Activated naive CD8-positive, alpha-beta T cell treated with anti-CD3 and anti-CD28 coated beads, Interleukin-2, amount 50 U/mL, for 24 hours (primary cell): ENCODE measurements at regions not wholly inside any gene's neighbourhood (a gene's known extent, or its start where the extent isn't known, plus 50 kb on each side); places are given as distances from the start of the nearest gene placed in this dataset.

Experiments
- ATAC-seq: fragments of 150-1000 bp; cut with Tn5 transposase; one replicate; pipeline ENCODE4 v1.10.0; 2021
- DNase-seq: peaks from one replicate; pipeline ENCODE4 v3.0.0; 2021
- H3K27ac Mint-ChIP-seq: one replicate; pipeline ENCODE4 v1.8.0; 2021; ENCODE audit warnings: mild to moderate bottlenecking, mixed read lengths
- H3K27me3 Mint-ChIP-seq: one replicate; pipeline ENCODE4 v1.8.0; 2021; ENCODE audit warnings: mixed read lengths
- H3K36me3 Mint-ChIP-seq: one replicate; pipeline ENCODE4 v1.8.0; 2021; ENCODE audit warnings: low read depth, mixed read lengths
- H3K4me1 Mint-ChIP-seq: one replicate; pipeline ENCODE4 v1.8.0; 2021; ENCODE audit warnings: mixed read lengths
- H3K4me3 Mint-ChIP-seq: one replicate; pipeline ENCODE4 v1.8.0; 2021; ENCODE audit warnings: mild to moderate bottlenecking, moderate library complexity, mixed read lengths
- H3K9me3 Mint-ChIP-seq: one replicate; pipeline ENCODE4 v1.8.0; 2021; ENCODE audit warnings: mixed read lengths

DNA sequence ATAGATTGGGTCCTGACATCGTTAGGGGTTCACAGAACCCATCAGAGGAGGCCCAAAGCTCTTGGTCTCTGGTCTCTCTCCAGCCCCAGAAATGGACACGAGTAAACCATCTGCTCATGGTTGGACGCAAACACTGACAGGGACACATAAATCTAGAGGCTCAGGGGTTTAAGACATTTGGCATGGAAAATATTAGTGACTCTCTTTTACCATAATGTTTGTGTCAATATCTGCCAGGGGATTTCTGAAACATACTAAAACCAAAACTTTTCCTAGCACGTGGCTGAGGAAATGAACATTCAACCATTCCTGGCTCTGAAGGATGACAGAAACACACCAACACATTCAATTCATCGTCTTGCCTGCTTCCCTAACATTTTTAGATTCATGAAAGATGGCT lies 226.2 kb downstream of the SP3 start:
- Mint-ChIP-seq H3K4me3 (no peak overlapping the region), H3K4me1 (no peaks in the 10 kb centered on the region), H3K27me3 (peaks cover 25% of the 10 kb centered on the region), H3K9me3 (peaks cover 4% of the 10 kb centered on the region), H3K36me3 (peaks cover 2% of the 10 kb centered on the region), H3K27ac (no peak overlapping the region)
- ATAC-seq (no peak), DNase-seq (no peak)

GRCh38 chr2:173740639-173741038 lies 224.5 kb downstream of the SP3 start:
- H3K9me3 Mint-ChIP-seq: peaks cover 4% of the 10 kb centered on the region
- H3K4me3 Mint-ChIP-seq: no peak overlapping the region
- H3K36me3 Mint-ChIP-seq: peaks cover 2% of the 10 kb centered on the region
- no peak for ATAC-seq
- H3K27ac Mint-ChIP-seq: no peak overlapping the region
- no peak for DNase-seq
- no peaks in the 10 kb centered on the region for H3K4me1 Mint-ChIP-seq
- H3K27me3 Mint-ChIP-seq: peaks cover 28% of the 10 kb centered on the region

DNA sequence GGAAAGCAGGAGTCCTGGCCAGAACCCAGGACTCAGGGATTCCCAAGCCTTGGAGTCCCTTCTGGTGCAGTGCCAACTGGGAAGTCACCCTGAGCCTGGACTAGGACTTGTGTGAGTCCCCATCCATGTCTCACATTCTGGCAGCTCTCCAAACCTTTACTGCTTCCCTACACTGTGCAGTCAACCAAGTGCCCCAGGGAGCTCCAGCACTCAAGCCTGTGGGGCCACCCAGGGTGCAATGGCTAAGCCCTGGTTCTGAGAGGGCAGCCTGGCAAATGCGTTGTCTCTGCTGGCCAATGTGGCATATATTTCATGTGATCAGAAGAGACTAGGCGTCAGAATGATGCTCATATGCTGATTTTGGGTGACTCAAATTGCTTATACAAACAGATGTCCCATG lies 223.4 kb downstream of the SP3 start:
- Mint-ChIP-seq H3K27ac (no peak overlapping the region), H3K9me3 (peaks cover 4% of the 10 kb centered on the region), H3K36me3 (peaks cover 2% of the 10 kb centered on the region), H3K4me3 (no peak overlapping the region), H3K4me1 (no peaks in the 10 kb centered on the region), H3K27me3 (peaks cover 30% of the 10 kb centered on the region)
- DNase-seq: no peak
- ATAC-seq: no peak

- no peaks in the 10 kb centered on the region for H3K4me1 Mint-ChIP-seq
Measured at GRCh38 chr2:173747035-173747434, 218.1 kb downstream of the SP3 start.

GRCh38 chr2:173749315-173749714 lies 215.9 kb downstream of the SP3 start:
- Mint-ChIP-seq H3K4me1 (no peaks in the 10 kb centered on the region), H3K4me3 (no peak overlapping the region), H3K27me3 (peaks cover 11% of the 10 kb centered on the region), H3K9me3 (no peaks in the 10 kb centered on the region), H3K27ac (no peak overlapping the region), H3K36me3 (no peaks in the 10 kb centered on the region)
- DNase-seq (no peak), ATAC-seq (no peak)

More at GRCh38 chr2:173747035-173747434, 218.1 kb downstream of the SP3 start:
- ATAC-seq (no peak), DNase-seq (no peak)
- Mint-ChIP-seq H3K27me3 (peaks cover 19% of the 10 kb centered on the region), H3K4me3 (no peak overlapping the region), H3K27ac (no peak overlapping the region), H3K36me3 (no peaks in the 10 kb centered on the region), H3K9me3 (no peaks in the 10 kb centered on the region)

DNA sequence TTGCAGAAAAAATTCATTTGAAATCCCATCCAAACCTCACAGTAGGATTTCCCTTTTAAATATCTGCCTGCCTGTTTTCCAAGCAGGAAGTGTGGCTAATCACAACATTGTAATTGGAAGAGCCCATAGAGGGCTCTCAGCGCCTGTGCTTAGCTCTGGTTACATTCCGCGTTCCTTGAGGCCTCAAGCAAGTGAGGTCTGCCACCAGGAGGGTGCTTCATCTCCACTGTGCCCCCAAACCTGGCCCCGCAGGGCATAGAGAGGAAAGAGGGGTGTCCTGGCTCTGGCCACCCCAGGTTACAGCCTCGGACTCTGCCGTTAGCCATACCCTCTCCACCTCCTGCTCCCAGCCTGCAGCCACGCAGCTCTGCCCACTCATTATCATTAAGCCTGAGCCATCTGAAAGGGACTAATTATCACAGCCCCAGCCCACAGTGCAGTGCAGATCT lies 214.8 kb downstream of the SP3 start:
- DNase-seq: no peak
- peaks cover 11% of the 10 kb centered on the region for H3K27me3 Mint-ChIP-seq
- H3K9me3 Mint-ChIP-seq: no peaks in the 10 kb centered on the region
- H3K4me1 Mint-ChIP-seq: no peaks in the 10 kb centered on the region
- no peak overlapping the region for H3K27ac Mint-ChIP-seq
- H3K36me3 Mint-ChIP-seq: no peaks in the 10 kb centered on the region
- no peak overlapping the region for H3K4me3 Mint-ChIP-seq
- ATAC-seq: no peak

- DNase-seq (no peak), ATAC-seq (no peak)
- no peak overlapping the region for H3K27ac Mint-ChIP-seq
- no peak overlapping the region for H3K4me3 Mint-ChIP-seq
- peaks cover 11% of the 10 kb centered on the region for H3K27me3 Mint-ChIP-seq
- H3K4me1 Mint-ChIP-seq: no peaks in the 10 kb centered on the region
- H3K36me3 Mint-ChIP-seq: no peaks in the 10 kb centered on the region
- no peaks in the 10 kb centered on the region for H3K9me3 Mint-ChIP-seq
Measured at GRCh38 chr2:173750831-173751230, 214.3 kb downstream of the SP3 start.

DNA sequence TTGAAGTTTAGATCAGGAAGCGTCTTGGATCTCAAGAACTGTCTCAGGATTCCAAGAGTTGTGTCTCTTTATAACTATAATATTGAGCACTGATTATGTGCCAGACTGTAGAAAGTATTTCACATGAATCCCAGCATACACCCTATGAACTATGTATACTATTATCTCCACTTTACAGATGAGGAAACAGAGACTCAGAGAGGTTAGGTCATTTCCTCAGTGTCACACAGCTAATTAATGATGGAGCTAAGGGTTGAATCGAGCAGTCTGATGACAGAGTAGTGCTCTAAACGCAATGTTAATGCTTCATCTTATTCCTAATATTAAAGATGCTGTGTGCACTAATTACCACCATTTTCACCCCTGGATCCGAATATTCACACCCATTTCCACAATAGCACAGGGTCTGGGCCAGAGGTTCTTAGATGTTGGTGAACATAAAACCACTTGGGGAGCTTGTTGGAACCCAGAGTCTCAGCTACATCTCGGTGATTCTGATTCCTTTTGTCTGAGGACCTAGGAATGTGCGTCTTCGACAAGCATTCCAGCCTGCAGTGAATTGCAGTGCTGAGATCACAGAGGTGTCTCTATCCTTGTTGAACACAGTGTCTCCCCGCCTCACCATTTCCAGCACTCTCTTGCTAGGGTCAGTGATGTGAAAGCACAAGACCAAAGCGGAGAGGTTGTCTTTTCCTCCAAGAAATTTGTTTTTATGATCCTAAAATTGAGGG lies 213.8 kb downstream of the SP3 start:
- Mint-ChIP-seq H3K27me3 (peaks cover 8% of the 10 kb centered on the region), H3K27ac (no peak overlapping the region), H3K4me1 (no peaks in the 10 kb centered on the region), H3K9me3 (no peaks in the 10 kb centered on the region), H3K36me3 (no peaks in the 10 kb centered on the region), H3K4me3 (no peak overlapping the region)
- DNase-seq (no peak), ATAC-seq (no peak)

DNA sequence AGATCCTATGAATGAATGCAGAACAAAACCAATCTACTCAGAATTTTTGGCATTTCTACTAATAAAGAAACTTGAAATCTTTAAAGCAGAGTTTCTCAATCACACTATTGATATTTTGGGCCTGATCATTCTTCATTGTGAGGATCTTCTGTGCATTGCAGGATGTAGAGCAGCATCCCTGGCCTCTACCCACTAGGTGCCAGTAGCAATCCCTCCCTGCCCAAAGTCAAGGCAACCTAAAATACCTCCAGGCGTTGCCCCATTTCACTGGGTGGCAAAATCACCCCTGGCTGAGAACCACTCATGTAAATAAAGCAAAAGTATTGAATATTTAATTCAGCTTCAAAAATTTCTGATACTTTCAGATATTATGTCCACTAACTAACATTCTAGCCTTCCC lies 213.0 kb downstream of the SP3 start:
- Mint-ChIP-seq H3K27ac (no peak overlapping the region), H3K4me3 (no peak overlapping the region), H3K4me1 (no peaks in the 10 kb centered on the region), H3K9me3 (no peaks in the 10 kb centered on the region), H3K27me3 (peaks cover 8% of the 10 kb centered on the region), H3K36me3 (no peaks in the 10 kb centered on the region)
- no peak for DNase-seq
- ATAC-seq: no peak

DNA sequence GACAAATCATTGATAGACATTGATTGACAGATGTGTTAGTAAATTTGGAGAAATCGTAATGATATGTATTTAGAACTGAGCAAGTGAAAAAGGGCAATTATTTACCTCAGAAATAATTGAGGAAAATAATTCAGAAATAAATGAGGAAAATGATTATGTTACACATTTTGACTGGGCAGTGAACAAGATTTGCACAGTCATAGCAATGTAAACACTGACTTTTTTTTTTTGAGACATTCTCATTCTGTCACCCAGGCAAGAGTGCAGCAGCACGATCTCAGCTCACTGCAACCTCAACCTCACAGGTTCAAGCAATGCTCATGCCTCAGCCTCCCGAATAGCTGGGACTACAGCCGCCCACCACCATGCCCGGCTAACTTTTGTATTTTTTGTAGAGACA lies 211.7 kb downstream of the SP3 start:
- ATAC-seq: no peak
- H3K36me3 Mint-ChIP-seq: no peaks in the 10 kb centered on the region

GRCh38 chr2:173754165-173754564 lies 211.0 kb downstream of the SP3 start:
- H3K9me3 Mint-ChIP-seq: no peaks in the 10 kb centered on the region
- ATAC-seq (no peak), DNase-seq (no peak)
- H3K4me1 Mint-ChIP-seq: no peaks in the 10 kb centered on the region
- no peaks in the 10 kb centered on the region for H3K36me3 Mint-ChIP-seq
- peaks cover 11% of the 10 kb centered on the region for H3K27me3 Mint-ChIP-seq
- no peak overlapping the region for H3K27ac Mint-ChIP-seq
- H3K4me3 Mint-ChIP-seq: no peak overlapping the region

More for the DNA sequence above, 211.7 kb downstream of the SP3 start:
- Mint-ChIP-seq H3K27me3 (peaks cover 8% of the 10 kb centered on the region), H3K9me3 (no peaks in the 10 kb centered on the region), H3K4me3 (no peak overlapping the region), H3K27ac (no peak overlapping the region), H3K4me1 (no peaks in the 10 kb centered on the region)
- DNase-seq: no peak

GRCh38 chr2:173754837-173755236 lies 210.3 kb downstream of the SP3 start:
- Mint-ChIP-seq H3K27me3 (peaks cover 11% of the 10 kb centered on the region), H3K4me3 (no peak overlapping the region), H3K36me3 (no peaks in the 10 kb centered on the region), H3K27ac (no peak overlapping the region), H3K4me1 (no peaks in the 10 kb centered on the region), H3K9me3 (no peaks in the 10 kb centered on the region)
- no peak for DNase-seq
- ATAC-seq: no peak

GRCh38 chr2:173755798-173756197 lies 209.4 kb downstream of the SP3 start:
- Mint-ChIP-seq H3K4me1 (no peaks in the 10 kb centered on the region), H3K9me3 (no peaks in the 10 kb centered on the region), H3K4me3 (no peak overlapping the region), H3K36me3 (no peaks in the 10 kb centered on the region), H3K27me3 (peaks cover 9% of the 10 kb centered on the region), H3K27ac (no peak overlapping the region)
- ATAC-seq (no peak), DNase-seq (no peak)

GRCh38 chr2:173759959-173760358 lies 205.2 kb downstream of the SP3 start:
- DNase-seq: no peak
- Mint-ChIP-seq H3K27me3 (peaks cover 8% of the 10 kb centered on the region), H3K36me3 (no peaks in the 10 kb centered on the region), H3K27ac (no peak overlapping the region), H3K9me3 (no peaks in the 10 kb centered on the region), H3K4me1 (no peaks in the 10 kb centered on the region), H3K4me3 (no peak overlapping the region)
- no peak for ATAC-seq

- peaks cover 8% of the 10 kb centered on the region for H3K27me3 Mint-ChIP-seq
- no peak overlapping the region for H3K27ac Mint-ChIP-seq
- no peak for ATAC-seq
- no peak overlapping the region for H3K4me3 Mint-ChIP-seq
- DNase-seq: no peak
- H3K36me3 Mint-ChIP-seq: no peaks in the 10 kb centered on the region
- no peaks in the 10 kb centered on the region for H3K4me1 Mint-ChIP-seq
- H3K9me3 Mint-ChIP-seq: no peaks in the 10 kb centered on the region
Measured at GRCh38 chr2:173760553-173760952, 204.6 kb downstream of the SP3 start.
